GM21825 (cell line): ENCODE measurements at regions not wholly inside any gene's neighbourhood (a gene's known extent, or its start where the extent isn't known, plus 50 kb on each side); places are given as distances from the start of the nearest gene placed in this dataset.
"Not testable (repeated sequence)": the region's sequence is repeated elsewhere in the genome, so short reads cannot be mapped to it uniquely, and the experiment has no call there.

Experiments used
- ATAC-seq: cut with Tn5 transposase; IDR thresholded peaks from one replicate; pipeline ENCODE4 v1.9.1; 2021; ENCODE audit warnings: mild to moderate bottlenecking, moderate library complexity; ENCODE audit not compliant: unreplicated experiment

GRCh38 chr21:6060054-6060681 is 4461.2 kb upstream of the TPTE start:
- ATAC-seq: not testable (repeated sequence)

DNA sequence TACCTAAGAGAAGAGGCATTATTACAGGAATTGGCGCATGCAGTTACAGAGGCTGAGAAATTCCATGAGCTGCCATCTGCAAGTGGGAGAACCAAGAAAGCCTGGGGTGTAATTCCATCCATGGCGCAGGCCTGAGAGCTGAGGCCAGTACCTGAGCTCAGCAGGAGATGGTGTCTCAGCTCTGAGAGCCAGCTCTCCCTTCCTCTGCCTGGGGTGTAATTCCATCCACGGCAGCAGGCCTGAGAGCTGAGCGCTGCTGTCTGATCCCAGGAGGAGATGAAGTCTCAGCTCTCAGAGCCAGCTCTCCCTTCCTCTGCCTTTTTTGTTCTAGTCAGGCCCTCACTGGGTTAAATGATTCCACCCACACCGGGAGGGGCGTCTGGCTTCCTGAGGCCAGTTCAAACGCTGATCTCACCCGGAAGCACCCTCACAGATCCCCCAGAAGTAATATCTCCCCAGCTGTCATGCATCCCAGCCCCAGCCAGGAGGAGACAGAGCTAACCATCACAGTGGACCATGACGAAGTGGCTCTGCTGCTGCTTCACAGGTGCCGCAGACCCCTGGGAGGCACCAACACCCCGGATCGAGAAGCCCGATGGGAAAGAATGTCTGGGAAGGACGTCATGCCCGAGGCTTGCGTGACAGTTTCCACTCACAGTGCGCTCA is 4454.9 kb upstream of the TPTE start:
- not testable (repeated sequence) for ATAC-seq

DNA sequence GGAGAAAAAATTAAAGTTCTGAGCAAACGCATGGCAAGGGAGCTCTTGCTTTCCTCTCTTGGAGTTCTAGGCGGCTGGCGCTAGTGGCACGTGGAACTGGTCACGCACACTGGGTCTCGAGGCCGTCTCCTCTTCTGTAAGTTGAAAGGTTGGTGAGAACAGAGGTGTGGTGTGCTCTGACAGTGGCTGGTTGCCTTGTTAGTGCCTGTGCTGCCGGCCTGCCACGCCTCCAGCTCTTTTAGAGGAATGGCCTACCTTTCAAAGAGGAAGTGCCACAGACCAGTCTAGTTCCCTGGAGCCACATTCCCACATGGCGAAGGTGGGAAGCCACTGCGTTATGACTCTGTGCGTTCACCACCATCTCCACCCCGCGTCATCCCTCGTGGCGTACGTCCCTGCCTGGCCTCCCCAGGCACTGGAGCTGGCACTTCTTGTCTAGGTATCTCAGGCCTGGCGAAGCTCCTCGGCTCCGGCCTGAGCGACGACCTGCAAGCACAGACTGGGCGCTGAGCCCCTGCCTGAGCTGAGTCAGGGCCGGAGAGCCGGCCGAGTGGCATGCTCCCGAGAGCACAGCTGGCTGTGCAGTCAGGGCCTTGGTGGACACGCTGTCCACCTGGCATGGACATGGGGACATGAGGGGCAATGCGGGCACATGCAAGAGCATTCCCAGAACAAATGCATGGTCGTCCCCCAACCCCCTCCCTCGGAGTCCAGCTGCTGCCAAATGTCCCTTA is 4453.1 kb upstream of the TPTE start:
- ATAC-seq: not testable (repeated sequence)

DNA sequence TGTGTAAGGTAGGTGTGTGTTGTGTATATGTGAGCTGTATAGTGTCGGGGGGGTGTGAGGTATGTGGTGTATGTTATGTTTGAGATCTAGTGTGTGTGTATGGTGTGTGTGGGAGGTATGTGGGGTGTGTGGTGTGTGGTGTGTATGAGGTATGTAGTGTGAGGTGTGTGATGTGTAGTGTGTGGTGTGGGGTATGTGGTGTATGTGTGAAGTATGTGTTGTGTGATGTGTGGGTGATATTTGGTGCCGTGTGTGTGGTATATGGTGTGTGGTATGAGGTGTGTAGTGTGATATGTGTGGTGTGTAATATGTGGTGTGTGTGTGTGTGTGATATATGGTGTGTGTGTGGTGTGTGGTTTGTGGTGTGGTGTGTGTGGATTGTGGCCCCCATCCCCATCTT is 4451.2 kb upstream of the TPTE start:
- ATAC-seq: not testable (repeated sequence)

DNA sequence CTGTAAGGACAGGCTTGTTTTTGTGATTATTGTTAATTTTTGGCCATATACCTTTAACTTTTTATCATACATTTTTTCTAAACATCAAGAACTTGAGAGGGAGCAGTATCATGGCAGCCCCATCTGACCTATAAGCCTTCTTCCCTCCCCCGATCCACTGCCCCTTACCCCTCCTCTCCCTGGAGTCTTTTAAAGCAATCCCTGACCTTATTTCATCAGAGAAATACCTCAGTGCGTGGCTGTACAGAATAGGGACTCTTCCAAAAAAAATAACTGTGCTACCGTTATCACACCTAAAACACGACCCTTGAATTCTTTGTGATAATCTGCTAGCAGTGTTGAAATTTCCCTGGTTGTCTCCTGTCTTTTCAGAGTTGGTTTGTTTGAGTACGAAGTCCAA is 4448.7 kb upstream of the TPTE start:
- ATAC-seq: not testable (repeated sequence)

GRCh38 chr21:6073993-6074705 is 4447.2 kb upstream of the TPTE start:
- ATAC-seq: not testable (repeated sequence)

- ATAC-seq: not testable (repeated sequence)
Observed at GRCh38 chr21:6074935-6075334, 4446.4 kb upstream of the TPTE start.

DNA sequence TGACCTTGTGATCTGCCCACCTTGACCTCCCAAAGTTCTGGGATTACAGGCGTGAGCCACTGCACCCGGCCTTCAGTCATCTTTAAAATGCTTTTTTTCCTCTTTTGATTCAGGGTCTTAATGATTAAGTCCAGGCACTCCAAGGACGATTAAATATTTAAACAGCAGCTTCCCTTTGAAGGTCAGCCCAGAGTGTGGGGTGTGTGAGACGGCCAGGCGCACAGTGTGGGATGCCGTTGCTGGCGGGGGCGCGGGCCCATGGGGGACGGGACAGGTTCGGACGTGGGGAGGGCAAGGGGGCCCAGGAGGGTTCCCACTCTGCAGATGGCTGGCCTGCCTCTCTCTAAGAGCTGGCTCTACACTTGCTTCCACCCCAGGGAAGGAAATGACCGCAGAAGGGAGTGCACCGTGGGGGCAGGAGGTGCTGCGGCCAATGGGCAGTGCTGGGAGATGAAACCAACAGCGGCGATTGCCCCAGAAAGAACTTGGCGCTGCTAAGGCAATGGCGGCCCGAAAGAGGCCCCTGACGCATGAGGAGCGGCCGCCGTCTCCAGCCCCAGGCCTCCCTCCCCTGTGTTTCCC is 4445.7 kb upstream of the TPTE start:
- ATAC-seq: not testable (repeated sequence)

- ATAC-seq: not testable (repeated sequence)
Observed at GRCh38 chr21:6077358-6077757, 4444.0 kb upstream of the TPTE start.

DNA sequence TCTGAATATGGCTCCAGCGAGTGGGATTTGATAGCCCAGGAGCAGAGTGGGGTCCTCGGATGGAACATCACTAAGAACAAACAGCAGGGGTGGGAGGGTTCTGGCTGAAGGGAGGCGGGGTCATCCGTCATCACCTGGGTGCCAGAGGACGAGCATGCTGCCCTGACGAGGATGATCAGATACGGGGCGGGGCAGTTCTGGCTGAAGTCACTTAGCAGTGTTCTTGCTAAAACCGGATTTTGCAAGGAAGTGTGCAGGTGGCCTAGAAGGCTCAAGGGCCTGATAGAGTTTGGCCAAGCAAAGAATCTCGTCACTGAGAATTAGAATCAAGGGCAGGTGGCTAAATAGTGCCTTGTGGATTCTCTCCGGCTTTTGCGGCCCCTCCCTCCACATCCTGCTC is 4442.5 kb upstream of the TPTE start:
- not testable (repeated sequence) for ATAC-seq

GRCh38 chr21:6080941-6081655 is 4440.3 kb upstream of the TPTE start:
- ATAC-seq: not testable (repeated sequence)

DNA sequence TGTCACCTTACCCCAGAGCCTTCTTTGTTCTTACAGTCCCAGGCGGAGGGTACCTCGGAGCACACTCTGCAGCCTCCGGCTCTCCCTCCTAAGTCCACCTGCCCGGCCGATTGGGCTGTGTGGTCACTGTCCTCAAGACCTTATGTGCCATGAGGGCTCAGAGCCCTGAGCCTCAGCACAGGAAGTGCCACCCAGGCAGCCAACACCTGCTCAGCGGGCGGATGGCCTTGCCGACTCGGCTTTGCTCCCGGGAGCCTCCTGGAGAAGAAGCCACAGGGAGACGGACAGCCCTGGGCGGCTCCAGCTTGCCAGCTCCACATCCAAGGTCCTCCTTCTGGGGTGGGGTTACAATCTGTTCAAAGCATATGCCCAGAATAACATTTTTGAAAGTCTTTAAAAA is 4439.2 kb upstream of the TPTE start:
- ATAC-seq: not testable (repeated sequence)

DNA sequence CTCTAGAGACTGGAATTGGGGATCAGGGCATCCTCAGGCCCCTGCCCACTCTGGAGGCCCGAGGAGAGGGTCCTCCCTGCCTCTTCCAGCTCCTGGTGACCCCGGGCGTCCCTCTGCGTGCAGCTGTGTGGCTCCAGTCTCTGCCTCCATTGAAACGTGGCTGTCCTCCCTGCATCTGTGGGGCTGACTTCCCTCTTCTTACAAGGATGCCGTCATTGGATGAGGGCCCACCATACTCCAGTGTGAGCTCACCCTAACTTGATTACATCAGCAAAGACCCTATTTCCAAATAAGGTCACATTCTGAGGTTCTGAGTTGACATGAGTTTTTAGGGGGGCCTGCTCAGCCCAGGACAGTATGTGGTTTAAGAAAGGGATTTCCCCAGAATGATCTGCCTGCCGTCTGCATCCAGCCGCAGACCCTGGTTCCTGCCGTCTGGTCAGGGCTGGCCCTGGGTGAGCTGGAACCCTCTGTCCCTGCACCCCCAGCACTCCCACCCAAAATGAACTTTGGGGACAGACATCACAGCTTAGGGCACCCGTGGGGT is 4437.7 kb upstream of the TPTE start:
- not testable (repeated sequence) for ATAC-seq

GRCh38 chr21:6086038-6086437 is 4435.3 kb upstream of the TPTE start:
- not testable (repeated sequence) for ATAC-seq

DNA sequence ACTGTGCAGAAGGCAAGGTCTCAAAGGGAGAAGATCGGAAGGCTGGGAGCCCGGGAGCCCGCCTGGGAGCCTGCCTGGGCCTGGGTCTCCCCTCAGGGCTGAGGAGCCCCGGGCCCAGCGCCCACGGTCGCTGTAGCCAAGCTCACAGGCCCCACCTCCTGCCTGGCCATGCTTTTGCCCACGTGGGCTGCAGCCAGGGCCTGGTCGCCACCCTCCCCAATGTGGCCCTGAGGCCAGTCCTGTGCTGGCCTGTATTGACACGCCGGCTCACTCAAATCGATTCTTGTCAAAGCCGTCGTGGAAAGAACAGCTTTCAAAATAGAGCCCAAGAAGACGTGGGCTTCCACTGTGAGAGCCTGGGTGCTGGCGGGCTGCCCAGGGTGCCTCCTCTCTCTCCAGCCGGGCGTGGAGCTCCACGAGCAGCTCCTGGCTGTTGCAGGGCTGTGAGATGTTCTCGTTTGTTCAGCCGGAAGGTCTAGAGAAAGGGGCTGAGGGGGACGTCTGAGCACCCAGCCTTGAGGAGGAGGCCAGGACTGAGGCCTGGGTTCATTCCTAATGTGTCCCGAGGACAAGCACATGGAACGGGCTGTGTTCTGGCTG is 4433.7 kb upstream of the TPTE start:
- not testable (repeated sequence) for ATAC-seq

DNA sequence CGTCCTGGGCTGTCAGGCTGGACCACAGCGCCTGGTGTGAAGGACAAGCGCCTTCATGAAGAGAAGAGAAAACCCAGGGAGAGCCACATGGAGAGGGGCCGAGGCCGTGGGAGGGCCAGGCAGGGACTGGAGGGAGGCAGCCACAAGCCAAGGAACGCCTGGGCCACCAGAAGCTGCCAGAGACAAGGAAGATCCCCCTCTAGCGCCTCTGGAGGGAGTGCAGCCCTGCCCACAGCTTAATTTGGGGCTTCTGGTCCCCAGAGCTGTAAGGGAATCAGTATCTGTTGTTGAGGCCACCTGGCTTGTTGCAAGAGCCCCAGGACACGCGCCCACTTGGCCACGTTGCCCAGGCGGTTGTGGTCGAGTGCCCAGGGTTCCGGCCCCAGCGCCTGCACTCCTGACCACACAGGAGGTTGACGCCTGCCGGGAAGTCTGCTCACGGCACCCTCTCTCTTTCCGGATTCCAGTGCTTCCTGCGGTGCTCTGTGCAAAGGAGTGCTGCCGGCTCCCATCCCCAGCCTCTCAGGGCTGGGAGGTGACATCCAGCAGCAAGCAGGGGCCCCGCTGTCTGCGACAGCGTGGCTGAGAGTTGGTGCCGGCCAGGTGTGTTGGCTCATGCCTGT is 4431.0 kb upstream of the TPTE start:
- not testable (repeated sequence) for ATAC-seq

DNA sequence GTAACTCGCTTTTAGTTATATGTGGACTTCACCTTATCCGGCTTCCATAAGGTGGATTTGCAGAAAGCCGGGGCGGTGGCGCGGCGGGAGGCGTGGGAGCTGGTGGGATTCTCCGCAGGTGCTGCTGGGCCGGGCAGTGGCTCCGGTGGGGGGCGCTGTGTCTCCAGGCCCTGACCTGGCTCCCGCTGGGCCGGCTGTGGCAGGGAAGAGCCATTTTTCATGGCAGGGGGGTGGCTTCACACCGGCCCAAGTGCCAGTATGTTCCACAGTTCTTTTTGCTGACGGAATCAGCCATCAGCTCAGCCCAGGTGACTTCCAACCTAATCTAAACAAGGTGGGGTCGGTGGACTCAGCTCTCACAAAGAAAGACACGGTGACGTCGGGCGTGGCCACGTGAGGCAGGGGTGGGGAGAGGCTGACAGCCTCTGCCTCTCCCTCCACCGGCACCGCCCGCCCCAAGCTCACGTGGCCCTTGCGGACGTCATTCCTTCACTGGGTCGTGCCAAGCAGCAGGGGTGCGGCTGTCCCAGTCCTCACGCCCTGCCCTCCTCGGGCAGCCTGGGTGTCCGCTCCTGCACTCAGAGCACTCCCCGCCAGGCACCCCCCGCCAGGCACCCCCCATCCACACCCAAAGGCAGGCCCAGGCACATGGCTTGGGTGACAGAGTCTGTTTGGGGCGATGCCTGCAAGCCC is 4429.9 kb upstream of the TPTE start:
- not testable (repeated sequence) for ATAC-seq

- ATAC-seq: not testable (repeated sequence)
Observed at GRCh38 chr21:6092401-6092800, 4429.0 kb upstream of the TPTE start.
